Smooth muscle cell (in vitro differentiated cells): ENCODE measurements at regions not wholly inside any gene's neighbourhood (a gene's known extent, or its start where the extent isn't known, plus 50 kb on each side); places are given as distances from the start of the nearest gene placed in this dataset.

Source experiments
- DNase-seq: peaks from one replicate; lab custom pipeline; 2025; ENCODE audit not compliant: unreplicated experiment; lab: John Stamatoyannopoulos, UW
- H2AFZ ChIP-seq: fragments of 200-600 bp; sonication (generic); 2 replicates; pipeline ENCODE4 v1.6.0; 2016; ENCODE audit warnings: antibody characterized with exemption, low read depth, mild to moderate bottlenecking
- H3F3A ChIP-seq: fragments of 200-600 bp; sonication (generic); 2 replicates; pipeline ENCODE4 v1.6.0; 2017; ENCODE audit warnings: antibody characterized with exemption, low read depth
- H3K27ac ChIP-seq: fragments of 200-600 bp; sonication (generic); 2 replicates; pipeline ENCODE4 v1.5.1; 2016; ENCODE audit warnings: low read depth, mild to moderate bottlenecking
- H3K27me3 ChIP-seq: fragments of 200-600 bp; sonication (generic); 2 replicates; pipeline ENCODE4 v1.6.1; 2016; ENCODE audit warnings: low read depth, mild to moderate bottlenecking
- H3K36me3 ChIP-seq: fragments of 200-600 bp; sonication (generic); 2 replicates; pipeline ENCODE4 v1.5.1; 2016; ENCODE audit warnings: low read depth
- H3K4me1 ChIP-seq: fragments of 200-600 bp; sonication (generic); 2 replicates; pipeline ENCODE4 v1.5.1; 2016; ENCODE audit warnings: low read depth
- H3K4me2 ChIP-seq: fragments of 200-600 bp; sonication (generic); 2 replicates; pipeline ENCODE4 v1.6.0; 2016; ENCODE audit warnings: mild to moderate bottlenecking
- H3K4me3 ChIP-seq: fragments of 200-600 bp; sonication (generic); 2 replicates; pipeline ENCODE4 v1.5.1; 2016; ENCODE audit warnings: mild to moderate bottlenecking
- H3K79me2 ChIP-seq: fragments of 200-600 bp; sonication (generic); 2 replicates; pipeline ENCODE4 v1.6.0; 2016; ENCODE audit warnings: low read depth, mild to moderate bottlenecking
- H3K9ac ChIP-seq: fragments of 200-600 bp; sonication (generic); 2 replicates; pipeline ENCODE4 v1.6.0; 2016; ENCODE audit warnings: low read depth
- H3K9me3 ChIP-seq: fragments of 200-600 bp; sonication (generic); replicated peaks from 2 replicates; pipeline ENCODE4 v1.5.1; 2016; ENCODE audit warnings: low read depth
- H4K20me1 ChIP-seq: fragments of 200-600 bp; sonication (generic); 2 replicates; pipeline ENCODE4 v1.6.0; 2016; ENCODE audit warnings: low read depth
- WGBS: methylation state at CpG from one replicate; pipeline ENCODE4 v1.1.7; 2016; ENCODE audit warnings: low lambda C conversion rate; 5-methylcytosine and 5-hydroxymethylcytosine counted together
- TF ChIP-seq, protein P1 (sequence below): fragments of 200-600 bp; sonication (generic); IDR thresholded peaks from 2 replicates; pipeline ENCODE4 v1.5.1; 2017; ENCODE audit warnings: borderline replicate concordance, mild to moderate bottlenecking, antibody characterized with exemption; ENCODE audit not compliant: insufficient read depth, poor library complexity, severe bottlenecking

DNA sequence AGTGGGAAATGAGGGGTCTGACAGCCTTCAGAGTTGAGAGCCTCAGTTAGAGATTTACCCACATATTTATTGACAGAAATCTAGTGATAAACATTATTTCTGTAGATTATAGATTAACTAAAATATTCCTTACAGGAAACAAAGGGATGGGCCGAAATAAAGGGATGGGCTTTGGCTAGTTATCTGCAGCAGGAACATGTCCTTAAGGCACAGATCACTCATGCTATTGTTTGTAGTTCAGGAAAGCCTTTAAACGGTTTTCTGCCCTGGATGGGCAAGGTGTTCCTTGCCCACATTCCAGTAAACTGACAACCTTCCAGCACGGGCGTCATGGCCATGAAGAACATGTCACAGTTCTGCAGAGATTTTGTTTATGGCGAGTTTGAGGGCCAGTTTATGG is 154.8 kb upstream of the TOM1L1 start:
- no peak overlapping the region for H3K4me3 ChIP-seq
- no peak for DNase-seq
- no peaks in the 10 kb centered on the region for H3F3A ChIP-seq
- TF ChIP-seq, protein P1, sequence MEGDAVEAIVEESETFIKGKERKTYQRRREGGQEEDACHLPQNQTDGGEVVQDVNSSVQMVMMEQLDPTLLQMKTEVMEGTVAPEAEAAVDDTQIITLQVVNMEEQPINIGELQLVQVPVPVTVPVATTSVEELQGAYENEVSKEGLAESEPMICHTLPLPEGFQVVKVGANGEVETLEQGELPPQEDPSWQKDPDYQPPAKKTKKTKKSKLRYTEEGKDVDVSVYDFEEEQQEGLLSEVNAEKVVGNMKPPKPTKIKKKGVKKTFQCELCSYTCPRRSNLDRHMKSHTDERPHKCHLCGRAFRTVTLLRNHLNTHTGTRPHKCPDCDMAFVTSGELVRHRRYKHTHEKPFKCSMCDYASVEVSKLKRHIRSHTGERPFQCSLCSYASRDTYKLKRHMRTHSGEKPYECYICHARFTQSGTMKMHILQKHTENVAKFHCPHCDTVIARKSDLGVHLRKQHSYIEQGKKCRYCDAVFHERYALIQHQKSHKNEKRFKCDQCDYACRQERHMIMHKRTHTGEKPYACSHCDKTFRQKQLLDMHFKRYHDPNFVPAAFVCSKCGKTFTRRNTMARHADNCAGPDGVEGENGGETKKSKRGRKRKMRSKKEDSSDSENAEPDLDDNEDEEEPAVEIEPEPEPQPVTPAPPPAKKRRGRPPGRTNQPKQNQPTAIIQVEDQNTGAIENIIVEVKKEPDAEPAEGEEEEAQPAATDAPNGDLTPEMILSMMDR: no peak
- H3K4me2 ChIP-seq: no peak overlapping the region
- H3K9me3 ChIP-seq: peaks cover 6% of the 10 kb centered on the region
- H3K4me1 ChIP-seq: no peaks in the 10 kb centered on the region
- no peaks in the 10 kb centered on the region for H3K27me3 ChIP-seq
- H3K36me3 ChIP-seq: no peaks in the 10 kb centered on the region
- H2AFZ ChIP-seq: no peak overlapping the region
- WGBS: 85% methylated on average over 5 of the region's 5 CpGs
- no peak overlapping the region for H3K27ac ChIP-seq
- H4K20me1 ChIP-seq: no peaks in the 10 kb centered on the region
- no peak overlapping the region for H3K9ac ChIP-seq
- no peaks in the 10 kb centered on the region for H3K79me2 ChIP-seq

DNA sequence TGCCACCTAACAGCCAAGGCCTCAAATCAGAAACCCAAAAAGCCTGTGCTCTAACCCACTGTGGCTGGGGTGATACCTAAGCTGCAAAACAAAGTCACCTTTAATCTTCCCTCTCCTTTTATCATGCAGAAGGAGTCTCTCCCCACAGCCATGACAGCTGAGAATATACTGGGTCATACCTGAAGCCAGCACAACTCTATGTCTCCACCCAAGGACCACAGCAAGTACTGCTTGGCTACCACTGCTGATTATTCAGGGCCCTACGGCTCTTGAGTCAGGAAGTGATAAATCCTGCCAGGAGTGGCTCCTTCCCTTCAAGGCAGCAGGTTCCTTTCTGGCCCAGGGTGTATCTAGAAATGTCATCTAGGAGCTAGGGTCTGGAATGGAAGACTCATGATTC is 151.5 kb upstream of the TOM1L1 start:
- no peak overlapping the region for H3K4me2 ChIP-seq
- H3K79me2 ChIP-seq: no peaks in the 10 kb centered on the region
- TF ChIP-seq, protein P1: no peak
- no peaks in the 10 kb centered on the region for H3K36me3 ChIP-seq
- 45% methylated on average over 1 of the region's 1 CpG for WGBS
- H3K27ac ChIP-seq: no peak overlapping the region
- H4K20me1 ChIP-seq: no peaks in the 10 kb centered on the region
- H3K4me3 ChIP-seq: no peak overlapping the region
- no peak overlapping the region for H2AFZ ChIP-seq
- no peak for DNase-seq
- no peak overlapping the region for H3K9ac ChIP-seq
- H3F3A ChIP-seq: no peaks in the 10 kb centered on the region
- peaks cover 6% of the 10 kb centered on the region for H3K9me3 ChIP-seq
- no peaks in the 10 kb centered on the region for H3K4me1 ChIP-seq
- no peaks in the 10 kb centered on the region for H3K27me3 ChIP-seq

DNA sequence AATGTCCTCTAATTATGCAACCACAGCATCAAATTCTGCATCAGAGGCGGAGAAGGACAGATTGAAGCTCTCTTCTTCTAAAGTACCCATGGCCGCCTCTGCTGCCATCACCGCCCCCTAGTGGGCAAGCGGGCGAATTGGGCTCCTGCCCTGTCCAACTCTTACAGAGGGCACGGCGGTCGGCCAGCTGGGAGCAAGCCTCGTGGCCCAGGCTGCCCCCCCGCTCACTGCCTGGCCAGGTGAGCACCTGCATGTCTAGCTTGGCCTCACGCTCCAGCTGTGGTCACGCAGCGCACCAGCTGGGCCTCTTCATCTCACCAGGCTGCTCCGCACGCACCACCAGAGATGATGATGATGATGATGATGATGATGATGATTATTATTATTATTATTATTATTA is 146.1 kb upstream of the TOM1L1 start:
- Histone ChIP-seq H3K4me3 (no peak overlapping the region), H3F3A (no peaks in the 10 kb centered on the region), H3K4me2 (no peak overlapping the region), H4K20me1 (no peaks in the 10 kb centered on the region), H3K4me1 (no peaks in the 10 kb centered on the region), H2AFZ (no peak overlapping the region), H3K9me3 (no peaks in the 10 kb centered on the region), H3K27me3 (no peaks in the 10 kb centered on the region), H3K9ac (no peak overlapping the region), H3K79me2 (no peaks in the 10 kb centered on the region), H3K36me3 (no peaks in the 10 kb centered on the region), H3K27ac (no peak overlapping the region)
- no peak for DNase-seq
- 77% methylated on average over 15 of the region's 15 CpGs for WGBS
- TF ChIP-seq, protein P1: no peak

DNA sequence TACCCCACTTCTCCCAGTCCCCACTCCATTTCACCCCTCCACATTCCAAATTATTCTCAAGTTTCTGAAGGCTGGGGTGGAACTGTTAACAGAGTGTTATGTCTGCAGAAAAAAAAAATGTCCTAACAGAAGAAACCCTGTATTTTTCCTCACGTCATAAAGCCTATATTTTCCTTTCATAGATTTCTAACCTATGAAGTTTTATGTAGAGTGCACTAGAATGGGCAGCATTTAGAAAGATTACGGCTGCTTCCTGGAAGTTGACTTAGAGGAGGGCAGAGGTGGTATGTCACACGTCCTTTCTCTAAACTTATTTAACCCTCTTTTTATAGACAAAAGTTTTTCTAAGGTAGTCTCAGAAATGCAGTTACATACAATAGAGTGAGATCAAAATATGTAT is 139.8 kb upstream of the TOM1L1 start:
- H4K20me1 ChIP-seq: no peaks in the 10 kb centered on the region
- H3K9ac ChIP-seq: no peak overlapping the region
- WGBS: 74% methylated on average over 3 of the region's 3 CpGs
- H3K4me3 ChIP-seq: no peak overlapping the region
- no peaks in the 10 kb centered on the region for H3K27me3 ChIP-seq
- no peaks in the 10 kb centered on the region for H3F3A ChIP-seq
- no peak overlapping the region for H3K4me2 ChIP-seq
- no peaks in the 10 kb centered on the region for H3K79me2 ChIP-seq
- no peak overlapping the region for H3K27ac ChIP-seq
- H3K36me3 ChIP-seq: no peaks in the 10 kb centered on the region
- TF ChIP-seq, protein P1: no peak
- H3K9me3 ChIP-seq: no peaks in the 10 kb centered on the region
- no peak for DNase-seq
- no peak overlapping the region for H2AFZ ChIP-seq
- no peaks in the 10 kb centered on the region for H3K4me1 ChIP-seq
